SIG-M5 treated with dmso at 0.1 percent for 504 hours (cell line): ENCODE measurements at regions not wholly inside any gene's neighbourhood (a gene's known extent, or its start where the extent isn't known, plus 50 kb on each side); places are given as distances from the start of the nearest gene placed in this dataset.
A peak's percentile ranks its signal among the peaks of the same experiment; 100 is the strongest.

Experiments
- DNase-seq: peaks from one replicate; lab custom pipeline; 2025; ENCODE audit not compliant: unreplicated experiment; lab: John Stamatoyannopoulos, UW

DNA sequence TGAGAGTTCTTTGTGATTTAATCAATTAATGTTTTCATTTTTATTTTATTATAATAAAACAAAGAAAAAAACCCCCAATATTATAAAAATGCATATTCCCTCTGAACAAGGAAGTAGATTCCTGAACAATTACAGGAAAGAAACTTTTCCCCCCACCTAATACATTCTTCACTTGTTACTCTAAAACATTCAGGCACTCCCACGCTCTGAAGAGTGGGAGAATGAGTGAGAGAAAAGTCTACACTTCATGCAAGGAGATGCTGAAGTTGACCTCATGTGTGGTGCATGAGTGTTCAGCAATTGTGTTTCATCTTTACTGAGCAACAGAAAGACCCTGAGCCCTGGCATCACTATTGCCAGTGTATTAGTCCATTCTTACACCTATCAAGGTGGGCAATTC is 244.2 kb upstream of the IGFBP3 start:
- no peak for DNase-seq

DNA sequence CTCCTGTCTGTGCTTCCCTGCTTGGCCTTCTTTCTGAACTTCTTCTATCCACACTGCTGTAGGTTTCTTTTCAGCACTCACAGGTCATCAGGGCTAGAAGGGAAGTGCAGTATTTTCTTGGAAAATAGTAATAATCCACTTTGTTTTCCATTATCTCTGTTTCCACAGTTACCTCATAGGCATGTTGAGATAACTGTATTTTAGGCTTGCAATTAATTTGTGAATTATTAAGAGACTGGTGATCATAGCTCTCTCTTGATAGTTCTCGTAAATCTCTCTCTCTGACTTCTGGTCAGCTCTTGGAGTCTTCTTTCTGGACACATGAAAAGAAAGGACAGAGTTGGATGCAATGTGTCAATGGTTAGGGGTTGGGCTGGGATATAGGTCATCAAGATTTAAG is 243.6 kb upstream of the IGFBP3 start:
- no peak for DNase-seq

DNA sequence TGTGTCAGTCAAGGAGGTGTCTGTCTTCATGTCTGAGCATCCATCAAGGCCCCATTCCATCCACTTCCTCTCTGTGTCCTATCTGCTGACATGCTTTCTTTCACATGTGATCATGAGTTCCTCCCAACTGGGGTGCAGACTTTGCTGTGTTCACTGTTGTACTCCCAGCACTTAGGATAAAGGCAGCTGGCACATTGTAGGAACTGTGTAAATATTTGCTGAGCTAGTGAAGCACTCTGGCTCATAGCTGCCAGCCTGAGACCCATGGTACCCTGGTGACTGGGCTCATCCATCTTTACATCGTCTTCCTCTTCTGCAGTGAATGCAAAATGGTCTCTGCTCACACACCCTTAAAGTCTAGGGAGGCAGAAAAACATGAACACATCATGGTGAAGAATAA is 242.2 kb upstream of the IGFBP3 start:
- DNase-seq, result no peak

DNA sequence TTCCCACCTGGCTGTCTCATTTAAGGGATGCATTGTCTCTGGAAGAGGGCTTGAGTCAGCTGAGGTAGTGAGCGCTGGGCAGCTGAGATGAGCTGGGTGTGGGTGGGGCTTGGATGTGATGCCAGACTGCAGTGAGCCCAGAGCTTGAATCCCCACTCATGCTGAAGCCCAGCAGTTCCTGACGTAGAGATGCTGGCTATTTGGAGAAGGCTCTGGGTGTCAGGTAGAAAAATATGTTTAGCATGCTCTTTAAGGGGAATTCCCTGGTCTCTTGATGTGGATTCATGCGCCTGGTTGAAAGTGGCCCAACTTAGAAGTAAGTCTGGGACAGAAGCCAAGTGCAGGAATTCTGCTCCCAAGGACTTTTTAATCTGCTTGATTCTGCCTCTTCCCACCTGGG is 241.5 kb upstream of the IGFBP3 start:
- DNase-seq, result no peak

DNA sequence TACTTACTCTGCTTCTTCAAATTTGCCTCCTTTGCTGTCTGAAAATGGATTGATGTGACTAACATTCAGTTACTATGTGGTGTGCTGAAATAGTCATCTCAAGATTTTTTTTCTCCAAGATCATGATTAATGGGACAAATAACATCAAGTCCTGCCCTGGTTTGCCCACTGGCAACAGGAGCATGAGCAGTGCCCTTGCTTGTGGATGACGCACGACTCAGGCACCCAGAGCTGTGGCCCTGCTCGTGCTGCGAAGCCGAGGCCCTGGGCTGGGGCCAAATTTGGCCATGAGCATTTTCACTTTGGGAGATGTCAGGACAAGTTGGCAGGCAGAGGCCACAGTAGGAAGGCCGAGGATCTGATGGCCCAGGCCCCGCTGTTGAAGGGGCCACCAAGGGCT is 239.8 kb upstream of the IGFBP3 start:
- DNase-seq, result no peak

DNA sequence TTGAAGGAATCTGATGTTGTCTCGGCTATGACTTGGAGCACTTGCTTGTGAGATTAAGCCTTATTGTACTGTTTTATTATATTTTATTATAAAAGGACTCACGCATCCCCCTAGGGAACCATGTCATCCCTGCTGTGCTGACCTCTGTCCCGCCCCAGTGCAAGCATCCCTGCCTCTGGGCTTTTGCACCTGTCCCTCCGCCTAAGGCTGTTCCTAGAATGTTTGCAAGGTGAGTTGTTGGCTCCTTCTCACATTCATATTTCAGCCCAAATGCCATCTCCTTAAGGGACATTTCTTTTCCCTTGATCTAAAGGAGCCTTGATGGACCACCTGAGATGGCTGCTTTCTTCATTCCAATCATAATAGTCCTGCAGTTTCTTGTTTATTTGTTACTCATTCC is 236.9 kb upstream of the IGFBP3 start:
- no peak for DNase-seq

DNA sequence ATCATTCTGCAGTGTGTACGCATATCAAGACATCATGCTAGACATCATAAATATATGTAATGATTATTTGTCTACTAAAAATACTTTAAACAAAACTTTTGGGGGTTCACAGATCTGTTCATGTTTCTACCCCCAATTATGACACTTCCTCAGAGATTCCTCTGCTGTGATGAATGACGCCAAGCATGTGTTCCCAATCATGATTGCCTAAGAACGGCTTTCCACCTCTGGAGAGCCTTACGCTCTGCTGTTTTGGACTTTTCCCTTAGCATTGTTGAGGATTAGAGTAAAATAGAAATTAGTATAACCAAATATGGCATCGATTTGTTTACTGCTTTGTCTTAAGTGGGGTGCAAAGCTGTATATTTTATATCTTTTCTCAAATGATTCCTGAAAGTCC is 236.3 kb upstream of the IGFBP3 start:
- DNase-seq, result no peak

DNA sequence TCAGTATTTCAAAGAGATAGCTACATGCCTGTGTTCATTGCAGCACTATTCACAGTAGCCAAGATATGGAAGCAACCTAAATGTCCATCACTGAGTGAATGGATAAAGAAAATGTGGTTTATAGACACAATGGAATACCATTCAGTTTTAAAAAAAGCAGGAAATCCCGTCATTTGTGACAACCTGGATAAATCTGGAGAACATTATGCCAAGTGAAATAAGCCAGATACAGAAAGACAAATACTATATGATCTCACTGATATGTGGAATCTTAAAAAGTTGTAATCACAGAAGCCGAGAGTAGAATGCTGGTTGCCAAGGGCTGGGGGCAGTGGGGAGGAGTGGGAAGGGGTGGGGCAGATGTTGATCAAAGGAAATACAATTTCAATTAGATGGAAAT is 235.8 kb upstream of the IGFBP3 start:
- DNase-seq, result no peak

DNA sequence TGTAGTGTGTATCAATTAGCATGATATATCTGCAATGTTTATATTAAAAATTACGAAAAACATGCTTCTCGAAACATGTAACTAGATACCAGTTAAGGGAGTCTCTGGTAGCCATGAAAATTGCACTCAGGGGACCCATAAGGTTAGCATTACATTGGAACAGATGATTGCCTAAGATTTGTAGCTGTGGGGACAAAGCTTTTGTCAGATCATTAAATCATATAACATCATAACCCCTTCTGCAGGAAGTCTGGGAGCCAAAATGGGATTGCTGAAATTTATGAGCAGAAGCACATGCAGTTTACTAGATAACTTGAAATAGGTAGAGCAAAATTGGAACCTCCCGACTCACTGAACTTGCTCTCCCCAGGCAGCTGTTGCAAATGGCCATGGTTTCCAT is 235.0 kb upstream of the IGFBP3 start:
- no peak for DNase-seq

DNA sequence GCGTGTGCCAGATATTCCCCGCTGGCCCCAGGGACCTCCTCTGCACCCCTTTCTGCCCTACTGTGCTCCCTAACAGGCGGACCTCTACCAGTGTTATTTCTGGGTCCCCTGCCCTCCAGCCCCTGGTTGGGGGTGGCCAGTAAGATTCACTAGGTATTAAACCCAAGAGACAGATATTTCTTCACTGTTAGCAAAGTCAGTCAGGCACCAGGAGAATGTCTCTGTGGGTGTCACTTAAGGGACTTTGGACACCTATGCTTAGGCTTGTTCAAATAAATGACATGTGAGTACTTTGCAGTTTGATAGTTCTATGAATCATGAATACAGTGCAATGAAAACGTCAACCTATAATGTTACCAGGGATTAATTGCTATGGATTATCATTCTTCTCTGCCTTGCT is 234.3 kb upstream of the IGFBP3 start:
- no peak for DNase-seq

DNA sequence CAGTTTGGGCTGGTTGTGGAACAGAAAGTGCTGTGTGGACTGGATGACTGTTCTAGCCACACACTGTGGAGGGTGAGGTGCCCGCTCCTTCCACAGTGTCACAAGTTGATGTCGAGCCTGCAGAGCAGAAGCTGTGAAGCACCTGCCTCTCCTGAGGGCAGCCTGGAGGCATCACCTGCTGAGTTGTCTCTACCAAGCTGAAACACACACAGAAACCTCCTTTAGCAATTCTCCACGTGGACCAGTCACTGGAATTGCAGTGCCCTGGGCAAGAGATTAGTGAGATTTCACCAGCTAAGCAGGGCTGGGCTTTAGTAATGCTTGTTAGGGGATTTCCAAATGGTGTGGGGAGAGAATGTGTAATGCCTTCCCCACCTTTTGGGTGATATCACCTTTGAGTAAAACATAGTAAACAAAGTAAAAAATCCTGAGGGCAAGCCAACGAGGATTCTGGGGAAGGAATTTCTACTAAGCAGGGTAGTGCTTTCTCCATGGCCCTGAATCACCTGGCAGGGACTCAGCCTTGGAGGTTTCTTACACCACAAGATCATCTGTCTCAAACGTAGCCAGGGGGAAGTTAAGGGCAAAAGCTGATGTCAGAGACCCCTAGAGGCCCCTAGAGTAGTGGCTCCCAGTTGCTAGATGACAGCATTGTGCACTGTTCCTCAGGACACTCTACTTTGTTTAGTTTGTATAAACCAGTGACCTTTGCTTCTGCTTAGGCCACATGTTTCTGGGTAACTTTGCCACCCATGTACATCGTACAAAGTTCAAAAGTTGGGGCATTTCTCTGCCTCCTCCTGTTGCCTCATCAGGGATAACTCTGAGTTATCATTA is 233.1 kb upstream of the IGFBP3 start:
- peak; percentile 19 for DNase-seq

DNA sequence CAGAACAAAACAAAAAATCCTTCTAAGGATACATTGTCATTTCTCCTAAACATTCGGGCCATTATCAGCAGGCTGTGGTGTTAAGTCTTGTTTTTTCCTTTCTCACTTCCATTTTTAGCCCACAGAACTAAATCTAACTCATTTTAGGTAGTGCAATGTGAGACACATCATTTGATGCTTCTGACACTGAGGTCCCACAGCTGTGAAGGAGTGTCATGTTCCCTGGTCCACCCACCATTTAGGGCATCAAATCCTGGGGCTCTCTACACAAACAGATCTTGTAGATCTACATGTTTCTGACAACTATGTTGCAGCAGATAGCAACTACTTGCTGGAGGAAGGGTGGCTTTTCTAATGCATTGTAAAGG is 232.5 kb upstream of the IGFBP3 start:
- DNase-seq, result no peak

DNA sequence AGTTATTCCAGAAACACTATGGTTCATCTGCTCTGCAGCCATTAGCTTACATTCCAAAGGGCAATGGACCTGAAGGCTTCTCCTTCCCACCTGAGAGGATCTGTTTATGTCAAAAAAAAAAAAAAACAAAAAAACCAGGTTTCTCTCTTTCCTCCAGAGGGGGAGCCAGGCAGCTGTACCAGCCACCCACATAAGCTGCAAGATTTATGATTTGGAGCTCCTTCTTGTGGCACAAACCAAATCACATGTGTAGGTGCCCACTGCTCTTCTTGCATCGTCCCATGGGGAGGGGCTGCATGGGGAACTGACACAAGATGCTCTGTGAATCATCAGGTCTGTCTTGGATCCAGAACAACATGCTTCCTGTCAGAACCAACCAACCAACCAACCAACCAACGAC is 231.6 kb upstream of the IGFBP3 start:
- DNase-seq, result no peak

DNA sequence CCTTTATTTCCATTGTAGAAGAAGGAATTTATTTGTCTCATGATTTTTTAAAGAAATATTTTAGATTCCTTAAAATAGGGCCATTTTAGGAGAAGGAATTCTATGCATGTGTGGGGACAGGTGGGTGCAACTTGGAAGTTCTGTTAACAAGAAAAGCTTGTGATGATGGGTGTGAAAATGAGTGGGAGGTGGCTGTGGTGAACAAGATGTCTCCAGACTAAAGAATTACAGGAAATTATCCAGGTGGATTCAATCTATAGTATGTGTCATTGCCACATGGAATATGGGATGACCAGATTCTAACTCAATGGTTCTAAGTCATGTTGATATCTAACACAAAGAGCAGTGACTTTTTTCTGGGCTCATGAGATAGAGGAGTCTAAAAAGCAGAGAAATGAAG is 229.6 kb upstream of the IGFBP3 start:
- no peak for DNase-seq

DNA sequence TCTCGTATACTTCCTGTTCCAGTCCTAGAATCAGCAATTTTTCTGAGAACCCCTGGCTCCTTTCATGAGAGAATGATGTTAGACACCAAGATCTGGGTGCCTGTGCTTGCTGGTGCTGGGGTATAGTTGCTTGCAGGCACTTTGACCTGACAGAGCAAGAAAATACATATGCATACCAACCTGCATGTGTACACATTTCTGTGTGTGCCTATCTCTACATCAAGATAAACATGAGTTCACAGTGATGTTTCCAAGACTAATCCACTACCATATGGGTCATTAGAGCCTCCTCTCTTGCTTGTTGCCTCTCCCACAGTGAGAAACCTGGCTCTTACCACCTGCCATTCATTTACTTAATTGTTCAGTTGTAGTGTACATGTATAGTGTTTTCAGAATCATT is 229.1 kb upstream of the IGFBP3 start:
- peak; percentile 6 for DNase-seq

DNA sequence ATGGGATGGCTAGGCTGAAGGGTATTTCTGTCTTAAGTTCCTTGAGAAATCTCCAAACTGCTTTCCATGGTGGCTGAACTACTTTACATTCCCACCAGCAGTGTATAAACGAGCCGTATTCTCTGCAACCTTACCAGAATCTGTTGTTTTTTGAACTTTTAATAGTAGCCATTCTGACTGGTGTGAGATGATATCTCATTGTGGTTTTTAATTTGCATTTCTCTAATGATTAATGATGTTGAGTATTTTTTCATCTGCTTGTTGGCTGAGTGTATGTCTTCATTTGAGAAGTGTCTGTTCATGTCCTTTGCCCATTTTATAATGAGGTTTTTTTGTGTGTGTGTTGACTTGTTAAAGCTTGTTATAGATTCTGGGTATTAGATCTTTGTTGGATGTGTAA is 226.8 kb upstream of the IGFBP3 start:
- no peak for DNase-seq

DNA sequence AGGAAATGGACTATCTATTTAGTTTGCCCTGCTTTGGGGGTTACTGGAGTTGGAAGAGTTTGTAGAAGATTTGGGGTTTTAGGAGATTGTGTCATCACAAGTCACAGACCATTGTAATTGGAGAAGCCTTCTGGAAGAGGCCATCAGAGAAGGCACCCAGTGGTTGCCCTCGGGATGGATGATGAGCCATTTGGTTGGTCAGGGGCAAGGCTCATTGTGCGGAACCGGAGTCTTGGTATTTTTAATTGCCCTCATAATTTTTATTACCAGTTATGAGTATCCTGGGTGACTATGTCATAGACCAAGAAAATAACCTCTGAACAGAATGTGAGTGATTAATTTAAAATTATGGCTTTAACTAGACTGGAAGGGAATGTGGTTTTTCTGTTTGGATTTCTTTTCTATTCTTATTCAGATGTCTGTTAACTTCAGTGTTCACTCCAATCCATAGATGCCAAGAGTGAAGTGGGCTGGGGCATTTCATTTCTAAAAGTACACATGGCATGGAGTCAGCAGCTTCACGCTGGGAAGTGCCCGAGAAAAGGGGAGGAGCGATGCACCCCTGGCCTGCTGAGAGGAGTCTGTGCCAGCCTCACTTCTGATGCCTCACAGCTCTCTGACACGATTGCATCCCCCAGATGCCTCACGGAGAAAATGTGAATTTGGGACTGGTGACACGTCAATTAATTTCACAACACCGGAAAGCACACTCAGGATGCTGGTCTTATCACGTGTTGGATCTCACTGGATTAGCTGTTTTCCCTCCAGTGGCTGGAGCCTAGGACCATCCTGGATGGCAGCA is 225.6 kb upstream of the IGFBP3 start:
- no peak for DNase-seq

DNA sequence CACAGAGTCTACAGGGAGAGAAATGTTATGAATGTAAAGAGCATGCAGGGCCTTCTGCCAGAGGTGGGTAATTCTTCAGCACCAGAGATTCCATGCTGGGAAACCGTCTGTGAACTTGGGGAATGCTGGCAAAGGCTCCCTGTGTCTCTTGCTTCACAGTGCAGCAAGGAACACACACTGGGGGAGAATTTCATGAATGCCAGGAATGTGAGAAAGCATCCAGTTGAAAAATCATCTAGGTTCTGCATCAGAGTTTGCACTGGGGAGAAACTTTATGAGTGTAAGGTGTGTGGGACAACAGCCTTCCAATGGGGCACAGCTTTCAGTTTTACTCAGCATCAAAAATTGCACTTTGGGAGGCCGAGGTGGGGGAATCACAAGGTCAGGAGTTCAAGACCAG is 224.3 kb upstream of the IGFBP3 start:
- DNase-seq, result peak; percentile 4

DNA sequence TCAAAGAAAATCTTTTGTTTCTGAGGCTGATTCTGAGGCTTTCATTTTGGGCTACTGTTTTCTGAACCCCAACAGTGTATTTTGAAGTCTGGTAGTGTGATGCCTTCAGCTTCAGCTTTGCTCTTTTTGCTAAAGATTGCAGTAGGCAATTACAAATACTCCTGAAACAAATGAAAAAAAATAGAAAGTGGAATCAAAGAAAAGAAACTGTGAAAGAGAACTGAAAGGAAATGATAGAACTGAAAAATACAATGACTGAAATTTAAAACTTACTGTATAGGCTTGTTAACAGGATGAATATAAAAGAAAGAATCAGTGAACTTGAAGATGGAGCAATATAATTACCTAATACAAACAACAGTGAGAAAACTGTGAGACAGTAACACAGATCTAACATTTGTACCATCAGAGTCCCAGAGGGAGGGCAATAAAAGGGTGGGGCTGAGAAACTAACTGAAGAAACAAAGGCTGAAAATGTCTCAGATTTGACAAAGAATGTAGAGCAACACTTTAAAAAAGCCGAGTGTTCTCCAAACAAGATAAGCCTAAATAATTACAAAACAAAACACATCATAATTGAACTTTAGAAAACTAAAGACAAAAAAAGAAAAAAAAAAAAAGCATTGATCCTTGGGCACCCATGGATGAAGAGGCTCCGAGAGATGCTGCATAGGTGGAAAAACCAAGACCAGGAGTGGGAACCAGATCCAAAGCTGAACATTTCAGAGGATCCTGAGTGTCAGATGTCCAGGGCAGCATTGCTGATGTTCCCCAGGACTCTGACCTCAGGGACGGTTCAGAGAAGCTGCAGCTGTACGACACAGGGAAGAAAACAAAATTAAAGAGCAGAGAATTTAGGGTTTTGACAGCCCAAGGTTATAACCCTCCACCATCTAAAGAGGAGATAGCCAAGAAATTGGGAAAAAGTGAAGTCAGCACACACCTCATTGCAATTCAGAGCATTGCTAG is 223.2 kb upstream of the IGFBP3 start:
- DNase-seq, result no peak

DNA sequence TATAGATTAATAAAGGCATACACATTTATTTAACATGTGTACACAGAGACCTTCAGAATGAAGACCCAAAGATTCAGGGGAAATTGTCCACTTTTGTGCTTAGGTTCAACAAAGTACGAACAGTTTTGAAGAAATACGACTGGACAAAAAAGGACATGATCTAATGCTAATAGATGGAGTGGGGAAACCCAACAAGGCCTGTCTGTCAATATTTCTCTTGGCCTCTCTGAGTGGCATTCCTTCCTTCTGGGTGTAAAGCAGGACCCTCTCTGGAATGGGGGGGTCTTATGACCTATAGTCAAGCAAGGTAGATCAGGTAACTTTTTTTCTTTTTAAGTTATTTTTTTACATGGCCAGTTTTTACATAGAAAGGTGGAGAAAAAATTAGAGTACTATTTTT is 222.3 kb upstream of the IGFBP3 start:
- no peak for DNase-seq

DNA sequence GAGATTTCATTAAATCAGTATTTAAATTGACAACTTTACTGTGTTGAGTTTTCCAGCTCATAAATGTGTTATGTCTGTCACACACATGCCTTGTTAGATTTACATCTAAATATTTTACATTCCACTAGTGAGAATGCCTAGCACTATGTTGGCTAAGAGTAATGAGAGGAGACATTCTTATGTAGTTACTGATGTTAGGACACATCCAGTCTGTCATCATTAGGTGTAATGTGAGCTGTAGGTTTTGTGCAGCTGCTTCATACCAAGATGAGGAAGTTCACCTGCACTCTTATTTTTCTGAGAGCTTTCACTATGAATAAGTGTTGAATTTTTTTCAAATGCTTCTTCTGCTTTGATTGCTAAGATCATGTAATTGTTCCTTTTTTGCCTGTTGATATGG is 218.0 kb upstream of the IGFBP3 start:
- peak; percentile 70 for DNase-seq
